H1 (cell line): ENCODE measurements at regions not wholly inside any gene's neighbourhood (a gene's known extent, or its start where the extent isn't known, plus 50 kb on each side); places are given as distances from the start of the nearest gene placed in this dataset.

Experiments used
- CTCF ChIA-PET: fragments of 300-600 bp; sonication (Branson Sonifier 250); formaldehyde crosslinking; loops from one replicate; lab custom pipeline; 2021; ENCODE audit not compliant: partially characterized antibody; lab: Charles Lee
- POLR2A ChIA-PET: fragments of 300-600 bp; sonication (Branson Sonifier 250); formaldehyde crosslinking; loops from one replicate; lab custom pipeline; 2021; ENCODE audit warnings: inconsistent platforms; ENCODE audit not compliant: partially characterized antibody; lab: Charles Lee
- DNase-seq, 2 experiments: peaks; one replicate each; pipeline versions ENCODE4 v3.0.0 to v3.0.0-alpha.2; 2010 to 2022; ENCODE audit warnings: low spot score in 2 of 2, low read depth in 1 of 2, mixed read lengths in 1 of 2
- FAIRE-seq: peaks from 2 replicates; lab custom pipeline; 2011; peaks lifted over from hg19 to GRCh38; lab: Jason Lieb, UNC
- H2AFZ ChIP-seq: 2 replicates; pipeline ENCODE4 v1.8.1; 2012; ENCODE audit warnings: low read length, inconsistent platforms
- H2AK5ac ChIP-seq: 2 replicates; pipeline ENCODE4 v1.6.1; 2013; ENCODE audit warnings: low read depth, low read length
- H2BK120ac ChIP-seq: replicated peaks from 2 replicates; pipeline ENCODE3; 2013; ENCODE audit warnings: low read depth, low read length, inconsistent platforms
- H2BK12ac ChIP-seq: 2 replicates; pipeline ENCODE4 v1.6.1; 2013; ENCODE audit warnings: low read depth, low read length
- H2BK15ac ChIP-seq: 2 replicates; pipeline ENCODE4 v1.6.1; 2013; ENCODE audit warnings: low read length
- H2BK20ac ChIP-seq: 2 replicates; pipeline ENCODE4 v1.6.1; 2013; ENCODE audit warnings: low read length
- H2BK5ac ChIP-seq: 2 replicates; pipeline ENCODE4 v1.6.1; 2013; ENCODE audit warnings: low read depth, low read length
- H3K14ac ChIP-seq: 2 replicates; pipeline ENCODE4 v1.6.1; 2013; ENCODE audit warnings: inconsistent platforms; ENCODE audit not compliant: insufficient read length
- H3K18ac ChIP-seq: 2 replicates; pipeline ENCODE4 v1.6.1; 2013; ENCODE audit warnings: low read length; ENCODE audit errors: extremely low read depth
- H3K23ac ChIP-seq: 2 replicates; pipeline ENCODE4 v1.6.1; 2013; ENCODE audit warnings: inconsistent platforms; ENCODE audit not compliant: insufficient read length
- H3K23me2 ChIP-seq: 2 replicates; pipeline ENCODE4 v1.6.1; 2013; ENCODE audit warnings: low read depth, low read length
- H3K27ac ChIP-seq: 2 replicates; pipeline ENCODE4 v1.6.1; 2011; ENCODE audit warnings: low read depth, low read length, inconsistent platforms
- H3K27me3 ChIP-seq, 4 experiments: replicated peaks in 1 of 4; 1 replicate in 1 of 4; 2 replicates in 3 of 4; pipeline versions ENCODE4 v1.6.1 to v1.8.1; 2011 to 2013; ENCODE audit warnings: low read length in 3 of 4, mild to moderate bottlenecking in 3 of 4, inconsistent platforms in 2 of 4, mixed read lengths in 2 of 4, moderate library complexity in 1 of 4; ENCODE audit not compliant: control insufficient read depth in 3 of 4, insufficient read depth in 3 of 4; ENCODE audit errors: extremely low read depth in 1 of 4
- H3K36me3 ChIP-seq, 4 experiments: 2 replicates each; pipeline versions ENCODE4 v1.6.1 to v1.8.1; 2011 to 2013; ENCODE audit warnings: mild to moderate bottlenecking in 4 of 4, low read length in 3 of 4, moderate library complexity in 2 of 4, control low read depth in 1 of 4, inconsistent platforms in 1 of 4; ENCODE audit not compliant: insufficient read depth in 4 of 4, control insufficient read depth in 2 of 4
- H3K4ac ChIP-seq: replicated peaks from 2 replicates; pipeline ENCODE3; 2013; ENCODE audit warnings: low read length, low read depth, mixed read lengths, inconsistent platforms; ENCODE audit not compliant: insufficient read length
- H3K4me1 ChIP-seq, 4 experiments: replicated peaks in 1 of 4; 1 replicate in 1 of 4; 2 replicates in 3 of 4; pipeline versions ENCODE4 v1.6.1 to v1.8.1; 2011 to 2013; ENCODE audit warnings: low read length in 3 of 4, inconsistent platforms in 2 of 4, mixed read lengths in 1 of 4; ENCODE audit not compliant: insufficient read depth in 4 of 4, control insufficient read depth in 3 of 4
- H3K4me2 ChIP-seq, 2 experiments: 2 replicates each; pipeline versions ENCODE4 v1.6.1 to v1.8.1; 2011 to 2013; ENCODE audit warnings: low read depth in 2 of 2, low read length in 2 of 2, control low read depth in 1 of 2, inconsistent platforms in 1 of 2, mild to moderate bottlenecking in 1 of 2; ENCODE audit not compliant: insufficient read depth in 1 of 2
- H3K4me3 ChIP-seq, 4 experiments: fragments of 200-600, 300-600 bp in 1 of 4; sonication (generic), shearing (Covaris generic), sonication (Bioruptor Twin) in 1 of 4; 2 replicates each; pipeline versions ENCODE4 v1.5.1 to v1.8.1; 2011 to 2016; ENCODE audit warnings: low read length in 4 of 4, low read depth in 3 of 4, control low read depth in 2 of 4, inconsistent platforms in 2 of 4, mild to moderate bottlenecking in 2 of 4, mixed read lengths in 1 of 4, moderate library complexity in 1 of 4; ENCODE audit not compliant: insufficient read depth in 2 of 4; ENCODE audit errors: extremely low read depth in 1 of 4
- H3K56ac ChIP-seq: replicated peaks from 2 replicates; pipeline ENCODE3; 2013; ENCODE audit warnings: low read depth, mild to moderate bottlenecking, mixed read lengths, low read length, inconsistent platforms; ENCODE audit not compliant: insufficient read length
- H3K79me1 ChIP-seq: 2 replicates; pipeline ENCODE4 v1.6.1; 2013; ENCODE audit warnings: low read depth, low read length, control low read depth
- H3K79me2 ChIP-seq, 2 experiments: 2 replicates each; pipeline versions ENCODE4 v1.6.1 to v1.8.1; 2012 to 2013; ENCODE audit warnings: low read length in 2 of 2, mild to moderate bottlenecking in 2 of 2, inconsistent platforms in 1 of 2; ENCODE audit not compliant: insufficient read depth in 2 of 2, control insufficient read depth in 1 of 2
- H3K9ac ChIP-seq, 4 experiments: replicated peaks in 1 of 4; 1 replicate in 1 of 4; 2 replicates in 3 of 4; pipeline versions ENCODE4 v1.6.1 to v1.8.1; 2011 to 2013; ENCODE audit warnings: low read depth in 3 of 4, low read length in 3 of 4, control low read depth in 2 of 4, mild to moderate bottlenecking in 2 of 4, moderate library complexity in 2 of 4, inconsistent platforms in 1 of 4; ENCODE audit errors: extremely low read depth in 1 of 4
- H3K9me3 ChIP-seq, 2 experiments: 2 replicates each; pipeline versions ENCODE4 v1.6.1 to v1.8.1; 2012 to 2013; ENCODE audit warnings: mild to moderate bottlenecking in 2 of 2, moderate library complexity in 2 of 2, control low read depth in 1 of 2, inconsistent platforms in 1 of 2, low read depth in 1 of 2, low read length in 1 of 2, mixed read lengths in 1 of 2; ENCODE audit not compliant: insufficient read depth in 2 of 2
- H4K20me1 ChIP-seq, 2 experiments: replicated peaks in 1 of 2; 2 replicates each; pipeline versions ENCODE3 to v1.8.1; 2011 to 2013; ENCODE audit warnings: inconsistent platforms in 2 of 2, low read length in 2 of 2, mild to moderate bottlenecking in 1 of 2; ENCODE audit not compliant: insufficient read depth in 2 of 2, control insufficient read depth in 1 of 2
- H4K5ac ChIP-seq: 2 replicates; pipeline ENCODE4 v1.6.1; 2013; ENCODE audit warnings: low read length, low read depth, mixed read lengths, inconsistent platforms; ENCODE audit not compliant: insufficient read length
- H4K8ac ChIP-seq: 2 replicates; pipeline ENCODE4 v1.8.0; 2013; ENCODE audit warnings: mild to moderate bottlenecking, moderate library complexity, low read length, inconsistent platforms; ENCODE audit not compliant: insufficient read depth; ENCODE audit errors: extremely low read depth
- H4K91ac ChIP-seq: replicated peaks from 2 replicates; pipeline ENCODE3; 2013; ENCODE audit warnings: low read length, mixed read lengths, inconsistent platforms; ENCODE audit not compliant: insufficient read length
- BACH1 ChIP-seq: IDR thresholded peaks from 2 replicates; pipeline ENCODE4 v1.6.1; 2012; ENCODE audit warnings: low read length, improper control_type of control experiment
- BCL11A ChIP-seq, 2 experiments: IDR thresholded peaks; one replicate each; pipeline ENCODE4 v1.6.1; 2011; ENCODE audit warnings: low read depth in 2 of 2, low read length in 2 of 2, mild to moderate bottlenecking in 2 of 2
- CBX5 ChIP-seq: fragments of 300-800, 300-1000 bp; sonication (generic); IDR thresholded peaks from 2 replicates; pipeline ENCODE4 v1.7.1; 2016; ENCODE audit warnings: antibody characterized with exemption, low read length, low read depth
- CBX8 ChIP-seq: fragments of 300-800, 300-1000 bp; sonication (generic); IDR thresholded peaks from 2 replicates; pipeline ENCODE4 v1.7.1; 2016; ENCODE audit warnings: low read depth, low read length, borderline replicate concordance
- JUND ChIP-seq: IDR thresholded peaks from 2 replicates; pipeline ENCODE4 v1.6.1; 2011; ENCODE audit warnings: mild to moderate bottlenecking, improper control_type of control experiment, low read length
- KDM1A ChIP-seq: fragments of 200-600, 300-600 bp; sonication (generic); IDR thresholded peaks from 2 replicates; pipeline ENCODE4 v1.7.1; 2016; ENCODE audit warnings: mild to moderate bottlenecking, low read length, borderline replicate concordance
- PHF8 ChIP-seq: fragments of 200-600 bp; sonication (generic); conservative IDR thresholded peaks from 2 replicates; pipeline ENCODE4 v1.7.1; 2012; ENCODE audit warnings: low read depth, mild to moderate bottlenecking, inconsistent platforms, low read length, moderate library complexity
- SRF ChIP-seq: IDR thresholded peaks from 2 replicates; pipeline ENCODE4 v1.6.1; 2011; ENCODE audit warnings: mild to moderate bottlenecking, low read depth, low read length, moderate library complexity
- TAF7 ChIP-seq: optimal IDR thresholded peaks from 2 replicates; pipeline ENCODE3; 2011; ENCODE audit warnings: low read depth, mild to moderate bottlenecking, inconsistent platforms, low read length, moderate library complexity, borderline replicate concordance
- TEAD4 ChIP-seq: IDR thresholded peaks from 2 replicates; pipeline ENCODE4 v1.6.1; 2012; ENCODE audit warnings: low read depth, low read length, inconsistent platforms, mixed read lengths
- WGBS, 2 experiments: shearing (Covaris generic) in 1 of 2; methylation state at CpG; one replicate each; pipeline versions ENCODE4 v1.1.6 to v1.1.7; 2013 to 2015; ENCODE audit warnings: low lambda C conversion rate in 2 of 2, mixed read lengths in 2 of 2, inconsistent platforms in 1 of 2, low coverage in 1 of 2, missing lambda C conversion rate in 1 of 2; ENCODE audit not compliant: insufficient replicate concordance in 2 of 2, insufficient coverage in 1 of 2, insufficient read length in 1 of 2; ENCODE audit errors: extremely low coverage in 1 of 2, missing lambda C conversion rate in 1 of 2; 5-methylcytosine and 5-hydroxymethylcytosine counted together
- TF ChIP-seq, protein P1 (sequence below): IDR thresholded peaks from 2 replicates; pipeline ENCODE4 v1.6.1; 2011; ENCODE audit warnings: low read depth, mild to moderate bottlenecking, low read length; ENCODE audit not compliant: insufficient read depth
- TF ChIP-seq, protein P2 (sequence below): IDR thresholded peaks from 2 replicates; pipeline ENCODE4 v1.6.1; 2011; ENCODE audit warnings: low read length, improper control_type of control experiment

GRCh38 chr3:135392151-135392550 lies 573.4 kb upstream of the PPP2R3A start:
- Histone ChIP-seq H3K79me2 (no peaks in the 10 kb centered on the region), H3K18ac (no peak overlapping the region), H3K14ac (no peak overlapping the region), H4K20me1 (no peaks in the 10 kb centered on the region), H3K27ac (no peak overlapping the region), H3K9ac (no peak overlapping the region), H2BK15ac (no peak overlapping the region), H4K91ac (no peak overlapping the region), H4K8ac (no peak overlapping the region), H3K4me2 (no peak overlapping the region), H2AK5ac (no peak overlapping the region), H3K4me3 (no peak overlapping the region), H3K27me3 (no peaks in the 10 kb centered on the region), H3K9me3 (peaks cover 4 to 5% of the 10 kb centered on the region in 2 experiments; a peak in 2 of 4 replicates), H2BK5ac (no peak overlapping the region), H2BK20ac (no peak overlapping the region), H3K4me1 (no peaks in the 10 kb centered on the region), H2BK120ac (no peak overlapping the region), H3K23me2 (no peaks in the 10 kb centered on the region; the same call in 1 of the 2 replicates), H3K23ac (no peak overlapping the region), H3K56ac (no peak overlapping the region), H2AFZ (no peak overlapping the region), H2BK12ac (no peak overlapping the region), H4K5ac (no peak overlapping the region), H3K36me3 (no peaks in the 10 kb centered on the region), H3K4ac (no peak overlapping the region), H3K79me1 (no peaks in the 10 kb centered on the region)
- ChIA-PET POLR2A (no interaction called here), CTCF (no interaction called here)
- 81% methylated on average over 4 of the region's 4 CpGs; no CpG with 5 or more reads in 1 of the 2 experiments for WGBS, 2 experiments
- no peak for FAIRE-seq
- no peak for TF ChIP-seq BCL11A (IDR thresholded peaks at IDR 0.05; ENCODE audit: low read depth in 2 of 2, low read length in 2 of 2)
- no peak for TF ChIP-seq BACH1
- TF ChIP-seq KDM1A: no peak
- no peak for TF ChIP-seq TAF7
- no peak for TF ChIP-seq SRF
- TF ChIP-seq CBX5: no peak
- no peak for TF ChIP-seq CBX8
- TF ChIP-seq PHF8: no peak
- no peak for TF ChIP-seq TEAD4
- TF ChIP-seq, protein P1, sequence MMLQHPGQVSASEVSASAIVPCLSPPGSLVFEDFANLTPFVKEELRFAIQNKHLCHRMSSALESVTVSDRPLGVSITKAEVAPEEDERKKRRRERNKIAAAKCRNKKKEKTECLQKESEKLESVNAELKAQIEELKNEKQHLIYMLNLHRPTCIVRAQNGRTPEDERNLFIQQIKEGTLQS: no peak
- TF ChIP-seq, protein P2, sequence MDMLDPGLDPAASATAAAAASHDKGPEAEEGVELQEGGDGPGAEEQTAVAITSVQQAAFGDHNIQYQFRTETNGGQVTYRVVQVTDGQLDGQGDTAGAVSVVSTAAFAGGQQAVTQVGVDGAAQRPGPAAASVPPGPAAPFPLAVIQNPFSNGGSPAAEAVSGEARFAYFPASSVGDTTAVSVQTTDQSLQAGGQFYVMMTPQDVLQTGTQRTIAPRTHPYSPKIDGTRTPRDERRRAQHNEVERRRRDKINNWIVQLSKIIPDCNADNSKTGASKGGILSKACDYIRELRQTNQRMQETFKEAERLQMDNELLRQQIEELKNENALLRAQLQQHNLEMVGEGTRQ: no peak
- TF ChIP-seq JUND: no peak
- DNase-seq: no peak
